SK-N-SH treated with all-trans-retinoic acid at 6 μM for 48 hours (cell line): ENCODE measurements at regions not wholly inside any gene's neighbourhood (a gene's known extent, or its start where the extent isn't known, plus 50 kb on each side); places are given as distances from the start of the nearest gene placed in this dataset.

Experiments
- ATAC-seq: fragments of 200-7000 bp; cut with Tn5 transposase; 3 replicates; pipeline ENCODE4 v1.9.1; 2020; ENCODE audit warnings: mild to moderate bottlenecking, moderate library complexity
- CREB5 ChIP-seq: fragments of 250-450 bp; sonication (Bioruptor Pico); IDR thresholded peaks from 2 replicates; pipeline ENCODE4 v1.5.1; 2020; ENCODE audit warnings: low read depth, mild to moderate bottlenecking, moderate library complexity
- CSDC2 ChIP-seq: fragments of 250-450 bp; sonication (Bioruptor Pico); IDR thresholded peaks from 2 replicates; pipeline ENCODE4 v1.5.0; 2020; ENCODE audit warnings: mild to moderate bottlenecking, moderate library complexity
- CSRNP3 ChIP-seq: fragments of 250-450 bp; sonication (Bioruptor Pico); IDR thresholded peaks from 2 replicates; pipeline ENCODE4 v1.5.1; 2021; ENCODE audit warnings: mild to moderate bottlenecking, moderate library complexity
- ESRRG ChIP-seq: fragments of 250-450 bp; sonication (Bioruptor Pico); IDR thresholded peaks from 2 replicates; pipeline ENCODE4 v1.6.1; 2021; ENCODE audit warnings: mild to moderate bottlenecking
- GLIS3 ChIP-seq: fragments of 250-450 bp; sonication (Bioruptor Pico); IDR thresholded peaks from 2 replicates; pipeline ENCODE4 v1.5.0; 2020; ENCODE audit warnings: mild to moderate bottlenecking, moderate library complexity
- ISL1 ChIP-seq: fragments of 250-450 bp; sonication (Bioruptor Pico); IDR thresholded peaks from 2 replicates; pipeline ENCODE4 v2.1.2; 2022; ENCODE audit warnings: mild to moderate bottlenecking, moderate library complexity
- OSR1 ChIP-seq: fragments of 250-450 bp; sonication (Bioruptor Pico); IDR thresholded peaks from 2 replicates; pipeline ENCODE4 v1.8.0; 2022; ENCODE audit warnings: moderate library complexity, mild to moderate bottlenecking, inconsistent platforms
- PATZ1 ChIP-seq: fragments of 250-450 bp; sonication (Bioruptor Pico); IDR thresholded peaks from 2 replicates; pipeline ENCODE4 v1.8.0; 2020; ENCODE audit warnings: mild to moderate bottlenecking, moderate library complexity, borderline replicate concordance
- POU6F1 ChIP-seq: fragments of 250-450 bp; sonication (Bioruptor Pico); IDR thresholded peaks from 2 replicates; pipeline ENCODE4 v1.8.0; 2021; ENCODE audit warnings: low read depth, mild to moderate bottlenecking, moderate library complexity, borderline replicate concordance
- PPARA ChIP-seq: fragments of 250-450 bp; sonication (Bioruptor Pico); IDR thresholded peaks from 2 replicates; pipeline ENCODE4 v1.5.0; 2020; ENCODE audit warnings: mild to moderate bottlenecking, borderline replicate concordance
- RARB ChIP-seq: fragments of 250-450 bp; sonication (Bioruptor Pico); IDR thresholded peaks from 2 replicates; pipeline ENCODE4 v1.8.0; 2021; ENCODE audit warnings: mild to moderate bottlenecking, moderate library complexity
- SNAI2 ChIP-seq: fragments of 250-450 bp; sonication (Bioruptor Pico); IDR thresholded peaks from 2 replicates; pipeline ENCODE4 v1.5.0; 2020; ENCODE audit warnings: mild to moderate bottlenecking, moderate library complexity
- TCF4 ChIP-seq: fragments of 250-450 bp; sonication (Bioruptor Pico); IDR thresholded peaks from 2 replicates; pipeline ENCODE4 v1.8.0; 2021; ENCODE audit warnings: mild to moderate bottlenecking, moderate library complexity, borderline replicate concordance
- TOX ChIP-seq: fragments of 250-450 bp; sonication (Bioruptor Pico); IDR thresholded peaks from 2 replicates; pipeline ENCODE4 v1.8.0; 2021; ENCODE audit warnings: mild to moderate bottlenecking, moderate library complexity, borderline replicate concordance
- TSHZ2 ChIP-seq: fragments of 250-450 bp; sonication (Bioruptor Pico); IDR thresholded peaks from 2 replicates; pipeline ENCODE4 v1.5.0; 2020; ENCODE audit warnings: mild to moderate bottlenecking, moderate library complexity
- ZC3H10 ChIP-seq: fragments of 250-450 bp; sonication (Bioruptor Pico); IDR thresholded peaks from 2 replicates; pipeline ENCODE4 v1.5.1; 2021; ENCODE audit warnings: mild to moderate bottlenecking, moderate library complexity
- ZFP3 ChIP-seq: fragments of 250-450 bp; sonication (Bioruptor Pico); IDR thresholded peaks from 2 replicates; pipeline ENCODE4 v1.5.0; 2020; ENCODE audit warnings: mild to moderate bottlenecking, moderate library complexity
- ZFP30 ChIP-seq: fragments of 450-650 bp; formaldehyde crosslinking; IDR thresholded peaks from 2 replicates; pipeline ENCODE4 v1.5.0; 2022; ENCODE audit warnings: mild to moderate bottlenecking, moderate library complexity
- ZNF565 ChIP-seq: fragments of 450-650 bp; formaldehyde crosslinking; conservative IDR thresholded peaks from 2 replicates; pipeline ENCODE4 v1.5.0; 2020; ENCODE audit warnings: low read depth, mild to moderate bottlenecking, moderate library complexity
- ZNF70 ChIP-seq: fragments of 450-650 bp; formaldehyde crosslinking; IDR thresholded peaks from 2 replicates; pipeline ENCODE4 v1.5.0; 2020; ENCODE audit warnings: mild to moderate bottlenecking, moderate library complexity
- ZNF8 ChIP-seq: fragments of 450-650 bp; formaldehyde crosslinking; IDR thresholded peaks from 2 replicates; pipeline ENCODE4 v1.5.0; 2020; ENCODE audit warnings: mild to moderate bottlenecking, moderate library complexity

- TF ChIP-seq ZNF8 (CRISPR knock-in tag) (no peak), ESRRG (CRISPR knock-in tag) (no peak), POU6F1 (CRISPR knock-in tag) (no peak), ZNF565 (CRISPR knock-in tag) (no peak), CSRNP3 (CRISPR knock-in tag) (no peak), ZNF70 (CRISPR knock-in tag) (no peak), ZFP3 (CRISPR knock-in tag) (no peak), CSDC2 (CRISPR knock-in tag) (no peak), OSR1 (CRISPR knock-in tag) (no peak), PPARA (no peak), SNAI2 (no peak), ISL1 (no peak), PATZ1 (CRISPR knock-in tag) (no peak), RARB (CRISPR knock-in tag) (no peak)
- ATAC-seq: no peak
Observed at GRCh38 chr3:101096444-101096843, 103.2 kb upstream of the ABI3BP start.

GRCh38 chr3:101095693-101096430 is 102.6 kb upstream of the ABI3BP start:
- ATAC-seq: peak; percentile 47; the same call in 2 of the 3 replicates
- TF ChIP-seq GLIS3 (CRISPR knock-in tag): no peak
- TF ChIP-seq ESRRG (CRISPR knock-in tag): no peak
- no peak for TF ChIP-seq OSR1 (CRISPR knock-in tag)
- TF ChIP-seq PPARA: no peak
- no peak for TF ChIP-seq SNAI2
- TF ChIP-seq ZC3H10 (CRISPR knock-in tag): no peak
- no peak for TF ChIP-seq TSHZ2 (CRISPR knock-in tag)
- no peak for TF ChIP-seq TOX (CRISPR knock-in tag)
- TF ChIP-seq, all 23 proteins: peak for 0

- no peak for ATAC-seq
- TF ChIP-seq ZFP3 (CRISPR knock-in tag) (no peak), PPARA (no peak), ZNF8 (CRISPR knock-in tag) (no peak), GLIS3 (CRISPR knock-in tag) (no peak), CSRNP3 (CRISPR knock-in tag) (no peak), CREB5 (CRISPR knock-in tag) (no peak), PATZ1 (CRISPR knock-in tag) (no peak), ZNF70 (CRISPR knock-in tag) (no peak), CSDC2 (CRISPR knock-in tag) (no peak), ZFP30 (CRISPR knock-in tag) (no peak), ZNF565 (CRISPR knock-in tag) (no peak), ZC3H10 (CRISPR knock-in tag) (no peak), TCF4 (no peak), OSR1 (CRISPR knock-in tag) (no peak), RARB (CRISPR knock-in tag) (no peak), TOX (CRISPR knock-in tag) (no peak)
- TF ChIP-seq, all 23 proteins: peak for 0
Observed at GRCh38 chr3:101091489-101091888, 98.3 kb upstream of the ABI3BP start.
